Kidney (tissue), 13 donors: ENCODE measurements at regions not wholly inside any gene's neighbourhood (a gene's known extent, or its start where the extent isn't known, plus 50 kb on each side); places are given as distances from the start of the nearest gene placed in this dataset.

Experiments used
- DNase-seq, 5 donors: peaks; one replicate each; pipeline ENCODE4 v3.0.0-alpha.2; 2013 to 2020
- FAIRE-seq: peaks from 2 replicates; lab custom pipeline; 2012; peaks lifted over from hg19 to GRCh38; lab: Jason Lieb, UNC
- H3K27ac ChIP-seq, 2 donors: one replicate each; pipeline ENCODE4 v1.7.0; 2013; ENCODE audit warnings: low read depth in 2 of 2, low read length in 2 of 2, inconsistent platforms in 1 of 2
- H3K27me3 ChIP-seq: one replicate; pipeline ENCODE4 v1.7.1; 2013; ENCODE audit warnings: low read length, inconsistent platforms; ENCODE audit not compliant: control insufficient read depth, insufficient read depth
- H3K36me3 ChIP-seq, 3 donors: one replicate each; pipeline versions ENCODE4 v1.7.0 to v1.7.1; 2013; ENCODE audit warnings: low read length in 3 of 3, control low read depth in 1 of 3, inconsistent platforms in 1 of 3; ENCODE audit not compliant: insufficient read depth in 3 of 3, control insufficient read depth in 2 of 3
- H3K4me1 ChIP-seq, 3 donors: one replicate each; pipeline versions ENCODE4 v1.7.0 to v1.7.1; 2013; ENCODE audit warnings: low read length in 3 of 3, inconsistent platforms in 1 of 3, low read depth in 1 of 3; ENCODE audit not compliant: control insufficient read depth in 2 of 3, insufficient read depth in 2 of 3
- H3K4me3 ChIP-seq, 3 donors: one replicate each; pipeline versions ENCODE4 v1.7.0 to v1.8.1; 2013; ENCODE audit warnings: low read length in 3 of 3, control low read depth in 1 of 3, inconsistent platforms in 1 of 3
- H3K9ac ChIP-seq, 3 donors: one replicate each; pipeline versions ENCODE4 v1.7.0 to v1.7.1; 2013; ENCODE audit warnings: low read length in 3 of 3, control low read depth in 1 of 3, inconsistent platforms in 1 of 3
- H3K9me3 ChIP-seq, 3 donors: one replicate each; pipeline versions ENCODE4 v1.7.0 to v1.7.1; 2013; ENCODE audit warnings: low read length in 3 of 3, control low read depth in 1 of 3, inconsistent platforms in 1 of 3; ENCODE audit not compliant: control insufficient read depth in 2 of 3, insufficient read depth in 1 of 3
- intact Hi-C: fragments of 100-400 bp; cut with DNase I; formaldehyde crosslinking; loops from one replicate; pipeline ENCODE4 v1.11.1; 2022
- TF ChIP-seq, protein P1 (sequence below): IDR thresholded peaks from 3 replicates; pipeline ENCODE4 v1.5.1; 2012; ENCODE audit warnings: mild to moderate bottlenecking, moderate library complexity, borderline replicate concordance; ENCODE audit not compliant: insufficient read depth; ENCODE audit errors: extremely low read depth
- donor health status: control.
- donor health status: control.
- donor health status: control.
- donor health status: control.
- donor health status: control.
- donor health status: DM: yes; HTN: yes; CAD: no.
- donor health status: Normal renal cell carcinoma (clear cell type).

GRCh38 chr15:87736891-87737389, 519.6 kb downstream of the NTRK3 start:
- Histone ChIP-seq H3K27me3 (no peaks in the 10 kb centered on the region), H3K4me3 (no peak overlapping the region), H3K36me3 (no peaks in the 10 kb centered on the region), H3K9ac (no peak overlapping the region), H3K4me1 (peaks cover 0 to 4% (median 0%) of the 10 kb centered on the region in 3 donors), H3K9me3 (no peaks in the 10 kb centered on the region), H3K27ac (no peak overlapping the region)
- DNase-seq (no peak), FAIRE-seq (no peak)
- TF ChIP-seq, protein P1, sequence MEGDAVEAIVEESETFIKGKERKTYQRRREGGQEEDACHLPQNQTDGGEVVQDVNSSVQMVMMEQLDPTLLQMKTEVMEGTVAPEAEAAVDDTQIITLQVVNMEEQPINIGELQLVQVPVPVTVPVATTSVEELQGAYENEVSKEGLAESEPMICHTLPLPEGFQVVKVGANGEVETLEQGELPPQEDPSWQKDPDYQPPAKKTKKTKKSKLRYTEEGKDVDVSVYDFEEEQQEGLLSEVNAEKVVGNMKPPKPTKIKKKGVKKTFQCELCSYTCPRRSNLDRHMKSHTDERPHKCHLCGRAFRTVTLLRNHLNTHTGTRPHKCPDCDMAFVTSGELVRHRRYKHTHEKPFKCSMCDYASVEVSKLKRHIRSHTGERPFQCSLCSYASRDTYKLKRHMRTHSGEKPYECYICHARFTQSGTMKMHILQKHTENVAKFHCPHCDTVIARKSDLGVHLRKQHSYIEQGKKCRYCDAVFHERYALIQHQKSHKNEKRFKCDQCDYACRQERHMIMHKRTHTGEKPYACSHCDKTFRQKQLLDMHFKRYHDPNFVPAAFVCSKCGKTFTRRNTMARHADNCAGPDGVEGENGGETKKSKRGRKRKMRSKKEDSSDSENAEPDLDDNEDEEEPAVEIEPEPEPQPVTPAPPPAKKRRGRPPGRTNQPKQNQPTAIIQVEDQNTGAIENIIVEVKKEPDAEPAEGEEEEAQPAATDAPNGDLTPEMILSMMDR: no peak
- intact Hi-C loops: no loop called here

- Histone ChIP-seq H3K27ac (no peak overlapping the region), H3K9ac (no peak overlapping the region), H3K4me1 (peaks cover 0 to 4% (median 0%) of the 10 kb centered on the region in 3 donors), H3K4me3 (no peak overlapping the region), H3K36me3 (no peaks in the 10 kb centered on the region), H3K27me3 (no peaks in the 10 kb centered on the region), H3K9me3 (no peaks in the 10 kb centered on the region)
- DNase-seq (no peak), FAIRE-seq (no peak)
- intact Hi-C loops: no loop called here
- TF ChIP-seq, protein P1: no peak
Observed at GRCh38 chr15:87736401-87736800, 520.1 kb downstream of the NTRK3 start.

DNA sequence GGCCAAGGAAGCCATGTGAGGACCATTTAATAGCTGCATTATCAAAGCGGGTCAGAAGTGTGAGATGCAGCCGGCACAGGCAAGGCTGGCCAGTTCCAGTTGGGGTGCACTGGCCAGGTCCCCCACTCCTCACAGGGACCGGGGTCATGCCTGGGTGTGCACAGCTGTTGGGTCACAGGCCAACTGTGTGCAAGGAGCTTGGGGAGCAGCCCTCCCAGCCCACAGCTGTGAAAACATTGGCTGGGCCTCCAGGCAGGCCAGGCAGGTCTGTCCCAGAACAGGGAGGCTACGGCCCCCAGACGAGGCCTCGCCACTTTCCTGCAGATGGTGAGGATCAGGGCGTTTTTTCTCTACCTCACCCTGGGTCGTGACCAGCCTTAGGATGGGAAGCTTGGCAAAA, 521.0 kb downstream of the NTRK3 start:
- peaks cover 0 to 4% (median 0%) of the 10 kb centered on the region in 3 donors for H3K4me1 ChIP-seq
- DNase-seq (peak in 3 of 5 donors; percentile 32 to 47 (median 39)), FAIRE-seq (no peak)
- TF ChIP-seq, protein P1: no peak
- no peak overlapping the region for H3K9ac ChIP-seq
- H3K4me3 ChIP-seq: no peak overlapping the region
- no peaks in the 10 kb centered on the region for H3K27me3 ChIP-seq
- no peak overlapping the region for H3K27ac ChIP-seq
- no peaks in the 10 kb centered on the region for H3K36me3 ChIP-seq
- intact Hi-C loops: no loop called here
- H3K9me3 ChIP-seq: no peaks in the 10 kb centered on the region
